ENCODE measurements at regions not wholly inside any gene's neighbourhood (a gene's known extent, or its start where the extent isn't known, plus 50 kb on each side); places are given as distances from the start of the nearest gene placed in this dataset.

DNA sequence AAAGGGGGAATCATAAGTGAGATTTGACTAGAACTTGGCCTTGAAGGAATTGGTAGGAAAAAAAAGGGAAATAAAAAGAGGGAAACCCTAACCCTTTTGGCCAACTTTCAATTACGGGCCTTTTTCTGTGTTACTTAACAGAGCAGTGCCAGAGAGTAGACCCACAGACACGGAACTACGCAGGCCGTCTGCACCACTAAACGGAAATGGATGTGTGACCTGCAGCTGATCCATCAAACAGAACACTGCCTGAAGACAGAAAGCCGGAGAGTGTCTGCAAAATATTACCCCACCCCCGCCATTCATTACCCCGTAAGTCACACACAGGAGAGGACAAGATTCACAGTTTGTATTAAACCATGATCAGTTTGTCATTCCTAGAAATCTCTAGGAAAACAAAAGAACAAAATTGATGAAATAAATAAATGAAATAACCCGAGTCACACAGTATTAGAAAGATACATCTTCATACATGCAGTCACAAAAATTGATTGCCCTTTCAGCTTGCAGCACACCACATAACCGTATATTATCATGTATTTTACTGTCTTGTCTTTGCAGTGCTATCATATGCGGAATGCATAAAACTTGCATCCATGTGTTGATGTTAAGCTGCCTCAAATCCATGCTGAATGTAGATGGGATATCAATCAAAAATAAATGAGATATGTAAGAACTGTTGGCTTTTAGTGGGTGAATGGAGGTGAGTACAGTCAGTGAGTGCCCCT is 424.7 kb downstream of the IRS2 start:
- TF ChIP-seq POLR2AphosphoS5 (IDR thresholded peaks at IDR 0.05; ENCODE audit: low read depth, low read length) (no peak), FOXP2 (optimal IDR thresholded peaks at IDR 0.05; ENCODE audit: borderline replicate concordance, extremely low read depth, extremely low read length, insufficient read depth) (no peak), TAF1 (IDR thresholded peaks at IDR 0.05; ENCODE audit: borderline replicate concordance, insufficient read depth, low read length) (no peak), SIN3A (IDR thresholded peaks at IDR 0.05; ENCODE audit: borderline replicate concordance, insufficient read depth, low read length) (no peak)
- TF ChIP-seq, protein P1, sequence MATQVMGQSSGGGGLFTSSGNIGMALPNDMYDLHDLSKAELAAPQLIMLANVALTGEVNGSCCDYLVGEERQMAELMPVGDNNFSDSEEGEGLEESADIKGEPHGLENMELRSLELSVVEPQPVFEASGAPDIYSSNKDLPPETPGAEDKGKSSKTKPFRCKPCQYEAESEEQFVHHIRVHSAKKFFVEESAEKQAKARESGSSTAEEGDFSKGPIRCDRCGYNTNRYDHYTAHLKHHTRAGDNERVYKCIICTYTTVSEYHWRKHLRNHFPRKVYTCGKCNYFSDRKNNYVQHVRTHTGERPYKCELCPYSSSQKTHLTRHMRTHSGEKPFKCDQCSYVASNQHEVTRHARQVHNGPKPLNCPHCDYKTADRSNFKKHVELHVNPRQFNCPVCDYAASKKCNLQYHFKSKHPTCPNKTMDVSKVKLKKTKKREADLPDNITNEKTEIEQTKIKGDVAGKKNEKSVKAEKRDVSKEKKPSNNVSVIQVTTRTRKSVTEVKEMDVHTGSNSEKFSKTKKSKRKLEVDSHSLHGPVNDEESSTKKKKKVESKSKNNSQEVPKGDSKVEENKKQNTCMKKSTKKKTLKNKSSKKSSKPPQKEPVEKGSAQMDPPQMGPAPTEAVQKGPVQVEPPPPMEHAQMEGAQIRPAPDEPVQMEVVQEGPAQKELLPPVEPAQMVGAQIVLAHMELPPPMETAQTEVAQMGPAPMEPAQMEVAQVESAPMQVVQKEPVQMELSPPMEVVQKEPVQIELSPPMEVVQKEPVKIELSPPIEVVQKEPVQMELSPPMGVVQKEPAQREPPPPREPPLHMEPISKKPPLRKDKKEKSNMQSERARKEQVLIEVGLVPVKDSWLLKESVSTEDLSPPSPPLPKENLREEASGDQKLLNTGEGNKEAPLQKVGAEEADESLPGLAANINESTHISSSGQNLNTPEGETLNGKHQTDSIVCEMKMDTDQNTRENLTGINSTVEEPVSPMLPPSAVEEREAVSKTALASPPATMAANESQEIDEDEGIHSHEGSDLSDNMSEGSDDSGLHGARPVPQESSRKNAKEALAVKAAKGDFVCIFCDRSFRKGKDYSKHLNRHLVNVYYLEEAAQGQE (IDR thresholded peaks at IDR 0.05; ENCODE audit: insufficient read depth in 1 of 2, low read depth in 2 of 2, low read length in 2 of 2) = no peak

DNA sequence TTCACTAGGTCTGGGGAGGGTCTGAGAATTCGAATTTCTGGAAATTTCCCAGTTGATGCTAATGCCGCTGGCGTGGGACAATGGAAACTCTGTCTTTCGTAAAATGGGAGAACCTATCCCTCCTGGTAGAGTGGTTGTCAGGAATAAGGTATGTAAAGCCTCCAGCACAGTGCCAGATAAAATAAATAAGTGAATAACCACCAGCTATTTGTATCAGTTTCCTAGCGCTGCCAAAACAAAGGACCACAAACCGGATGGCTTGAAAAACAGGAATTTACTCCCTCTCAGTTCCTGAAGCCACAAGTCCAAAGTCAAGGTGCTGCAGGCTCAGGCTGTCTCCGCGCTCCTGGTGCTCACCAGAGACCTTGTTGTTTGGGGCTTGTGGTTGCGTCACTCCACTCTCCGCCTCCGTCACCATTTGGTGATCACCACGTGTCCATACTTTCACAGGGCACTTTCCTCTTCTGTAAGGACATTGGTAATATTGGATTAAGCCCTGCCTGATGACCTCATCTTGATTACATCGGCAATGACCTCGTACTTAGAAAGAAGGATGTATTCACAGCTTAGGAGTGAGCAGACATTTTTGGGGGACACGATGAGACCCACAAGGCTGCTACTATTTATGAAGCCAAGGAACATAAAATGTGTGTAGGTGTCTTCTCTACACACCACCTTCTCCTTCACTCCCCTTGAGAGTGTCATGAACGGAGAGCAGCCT is 428.5 kb downstream of the IRS2 start:
- TF ChIP-seq, protein P1 (IDR thresholded peaks at IDR 0.05; ENCODE audit: insufficient read depth in 1 of 2, low read depth in 2 of 2, low read length in 2 of 2) = no peak
- TF ChIP-seq SIN3A (IDR thresholded peaks at IDR 0.05; ENCODE audit: borderline replicate concordance, insufficient read depth, low read length) (no peak), TAF1 (IDR thresholded peaks at IDR 0.05; ENCODE audit: borderline replicate concordance, insufficient read depth, low read length) (no peak), FOXP2 (optimal IDR thresholded peaks at IDR 0.05; ENCODE audit: borderline replicate concordance, extremely low read depth, extremely low read length, insufficient read depth) (no peak), POLR2AphosphoS5 (IDR thresholded peaks at IDR 0.05; ENCODE audit: low read depth, low read length) (no peak)

DNA sequence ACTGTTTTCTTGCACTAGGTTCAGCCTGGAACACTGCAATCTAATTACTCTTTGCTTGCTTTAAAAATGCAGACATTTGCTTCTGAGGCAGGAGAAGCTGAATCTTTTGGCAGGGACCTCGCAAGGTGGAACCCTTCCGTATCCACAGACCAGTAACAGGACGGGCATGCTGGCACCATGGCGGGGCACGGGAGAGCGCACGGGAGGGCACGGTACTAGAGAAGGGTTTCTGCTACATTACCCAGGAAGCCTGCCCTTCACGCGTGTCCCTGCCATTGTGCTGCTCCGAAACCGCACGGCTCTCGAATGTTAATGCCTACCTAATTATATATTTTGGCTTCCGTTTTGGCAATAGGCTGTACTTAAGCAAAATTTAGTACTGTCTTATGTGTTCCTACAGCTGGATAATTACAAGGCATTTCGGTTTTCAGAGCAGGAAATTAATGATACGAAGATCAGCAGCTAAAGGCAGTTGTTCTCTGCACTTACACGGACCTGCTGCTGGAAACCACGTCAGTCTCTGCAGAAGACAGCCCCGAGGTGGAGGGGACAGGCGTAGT is 430.4 kb downstream of the IRS2 start:
- TF ChIP-seq, protein P1 (IDR thresholded peaks at IDR 0.05; ENCODE audit: insufficient read depth in 1 of 2, low read depth in 2 of 2, low read length in 2 of 2) = no peak
- no peak for TF ChIP-seq SIN3A (IDR thresholded peaks at IDR 0.05; ENCODE audit: borderline replicate concordance, insufficient read depth, low read length)
- no peak for TF ChIP-seq POLR2AphosphoS5 (IDR thresholded peaks at IDR 0.05; ENCODE audit: low read depth, low read length)
- TF ChIP-seq TAF1 (IDR thresholded peaks at IDR 0.05; ENCODE audit: borderline replicate concordance, insufficient read depth, low read length) = no peak
- TF ChIP-seq FOXP2 (optimal IDR thresholded peaks at IDR 0.05; ENCODE audit: borderline replicate concordance, extremely low read depth, extremely low read length, insufficient read depth) = no peak

GRCh38 chr13:109355166-109355565 is 431.2 kb downstream of the IRS2 start:
- TF ChIP-seq, protein P1 (IDR thresholded peaks at IDR 0.05; ENCODE audit: insufficient read depth in 1 of 2, low read depth in 2 of 2, low read length in 2 of 2) = no peak
- TF ChIP-seq SIN3A (IDR thresholded peaks at IDR 0.05; ENCODE audit: borderline replicate concordance, insufficient read depth, low read length) (no peak), POLR2AphosphoS5 (IDR thresholded peaks at IDR 0.05; ENCODE audit: low read depth, low read length) (no peak), FOXP2 (optimal IDR thresholded peaks at IDR 0.05; ENCODE audit: borderline replicate concordance, extremely low read depth, extremely low read length, insufficient read depth) (no peak), TAF1 (IDR thresholded peaks at IDR 0.05; ENCODE audit: borderline replicate concordance, insufficient read depth, low read length) (no peak)
